ENCODE measurements at regions not wholly inside any gene's neighbourhood (a gene's known extent, or its start where the extent isn't known, plus 50 kb on each side); places are given as distances from the start of the nearest gene placed in this dataset.
"Not testable (repeated sequence)": the region's sequence is repeated elsewhere in the genome, so short reads cannot be mapped to it uniquely, and the experiment has no call there.

DNA sequence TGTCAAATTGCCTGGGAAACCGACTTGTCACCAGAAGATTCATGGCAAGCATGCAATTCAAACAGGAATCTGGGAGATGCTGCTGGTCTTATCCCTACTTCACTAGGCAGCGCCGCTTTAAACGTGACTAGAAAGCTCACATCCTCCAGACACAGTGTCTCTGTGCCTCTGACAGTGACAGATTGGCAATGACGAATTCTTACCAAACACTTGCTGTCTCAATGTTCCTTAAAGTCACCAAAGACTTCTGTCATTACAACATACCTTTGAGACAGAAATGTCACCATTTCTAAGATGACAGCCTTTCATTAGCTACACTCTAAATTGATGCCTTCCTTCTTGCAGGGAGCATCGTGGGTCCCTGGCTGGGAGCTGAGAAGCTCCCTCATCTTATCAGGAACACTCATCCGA, 197.8 kb downstream of the CWF19L2 start:
- Mint-ChIP-seq H3K4me3 (ENCODE audit: low read depth, unreplicated experiment) (no peak overlapping the region), H3K36me3 (ENCODE audit: insufficient read depth, unreplicated experiment) (no peaks in the 10 kb centered on the region), H3K4me1 (ENCODE audit: low read depth, unreplicated experiment) (peaks cover 4% of the 10 kb centered on the region), H3K27ac (ENCODE audit: unreplicated experiment) (no peak overlapping the region), H3K9me3 (ENCODE audit: low read depth, unreplicated experiment) (no peaks in the 10 kb centered on the region), H3K27me3 (ENCODE audit: unreplicated experiment) (no peaks in the 10 kb centered on the region)
- no TSS peak for BruUV-seq (replicated peaks)
- CTCF ChIA-PET, result no interaction called here
- DNase-seq, result no peak
- intact Hi-C loops (cut with micrococcal nuclease; ENCODE audit: unreplicated experiment), result loop anchor here (10.0 kb wide), 1 partner anchor 175 kb away; no protein-coding TSS in a partner anchor
- TF ChIP-seq, protein P1, sequence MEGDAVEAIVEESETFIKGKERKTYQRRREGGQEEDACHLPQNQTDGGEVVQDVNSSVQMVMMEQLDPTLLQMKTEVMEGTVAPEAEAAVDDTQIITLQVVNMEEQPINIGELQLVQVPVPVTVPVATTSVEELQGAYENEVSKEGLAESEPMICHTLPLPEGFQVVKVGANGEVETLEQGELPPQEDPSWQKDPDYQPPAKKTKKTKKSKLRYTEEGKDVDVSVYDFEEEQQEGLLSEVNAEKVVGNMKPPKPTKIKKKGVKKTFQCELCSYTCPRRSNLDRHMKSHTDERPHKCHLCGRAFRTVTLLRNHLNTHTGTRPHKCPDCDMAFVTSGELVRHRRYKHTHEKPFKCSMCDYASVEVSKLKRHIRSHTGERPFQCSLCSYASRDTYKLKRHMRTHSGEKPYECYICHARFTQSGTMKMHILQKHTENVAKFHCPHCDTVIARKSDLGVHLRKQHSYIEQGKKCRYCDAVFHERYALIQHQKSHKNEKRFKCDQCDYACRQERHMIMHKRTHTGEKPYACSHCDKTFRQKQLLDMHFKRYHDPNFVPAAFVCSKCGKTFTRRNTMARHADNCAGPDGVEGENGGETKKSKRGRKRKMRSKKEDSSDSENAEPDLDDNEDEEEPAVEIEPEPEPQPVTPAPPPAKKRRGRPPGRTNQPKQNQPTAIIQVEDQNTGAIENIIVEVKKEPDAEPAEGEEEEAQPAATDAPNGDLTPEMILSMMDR (IDR thresholded peaks at IDR 0.05; ENCODE audit: unreplicated experiment), result no peak

- CTCF ChIA-PET, result no interaction called here
- H3K4me1 Mint-ChIP-seq (ENCODE audit: low read depth, unreplicated experiment), result peaks cover 9% of the 10 kb centered on the region
- TF ChIP-seq, protein P1 (IDR thresholded peaks at IDR 0.05; ENCODE audit: unreplicated experiment), result no peak
- H3K4me3 Mint-ChIP-seq (ENCODE audit: low read depth, unreplicated experiment), result no peak overlapping the region
- no TSS peak for BruUV-seq (replicated peaks)
- DNase-seq, result no peak
- H3K9me3 Mint-ChIP-seq (ENCODE audit: low read depth, unreplicated experiment), result no peaks in the 10 kb centered on the region
- intact Hi-C loops (cut with micrococcal nuclease; ENCODE audit: unreplicated experiment), result loop anchor here (10.0 kb wide), 1 partner anchor 177 kb away; no protein-coding TSS in a partner anchor
- H3K27me3 Mint-ChIP-seq (ENCODE audit: unreplicated experiment), result no peaks in the 10 kb centered on the region
- no peak overlapping the region for H3K27ac Mint-ChIP-seq (ENCODE audit: unreplicated experiment)
- H3K36me3 Mint-ChIP-seq (ENCODE audit: insufficient read depth, unreplicated experiment), result no peaks in the 10 kb centered on the region
These were observed 199.9 kb downstream of the CWF19L2 start for GRCh38 chr11:107257710-107258109.

DNA sequence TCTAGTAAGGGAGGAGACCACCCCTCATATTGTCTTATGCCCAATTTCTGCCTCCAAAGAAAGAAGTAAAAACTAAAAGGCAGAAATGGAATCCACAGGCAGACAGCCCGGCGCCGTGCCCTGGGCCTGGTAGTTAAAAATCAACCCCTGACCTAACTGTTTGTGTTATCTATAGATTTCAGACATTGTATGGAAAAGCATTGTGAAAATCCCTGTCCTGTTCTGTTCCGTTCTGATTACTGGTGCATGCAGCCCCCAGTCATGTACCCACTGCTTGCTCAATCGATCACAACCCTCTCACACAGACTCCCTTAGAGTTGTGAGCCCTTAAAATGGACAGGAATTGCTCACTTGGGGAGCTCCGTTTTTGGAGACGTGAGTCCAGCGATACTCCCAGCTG, 204.0 kb downstream of the CWF19L2 start:
- H3K9me3 Mint-ChIP-seq (ENCODE audit: low read depth, unreplicated experiment); H3K27me3 Mint-ChIP-seq (ENCODE audit: unreplicated experiment); H3K36me3 Mint-ChIP-seq (ENCODE audit: insufficient read depth, unreplicated experiment); CTCF ChIA-PET; BruUV-seq (replicated peaks); H3K4me3 Mint-ChIP-seq (ENCODE audit: low read depth, unreplicated experiment); H3K4me1 Mint-ChIP-seq (ENCODE audit: low read depth, unreplicated experiment); DNase-seq; H3K27ac Mint-ChIP-seq (ENCODE audit: unreplicated experiment): not testable (repeated sequence)
- intact Hi-C loops (cut with micrococcal nuclease; ENCODE audit: unreplicated experiment), result loop anchor here (10.0 kb wide), 1 partner anchor 181 kb away; no protein-coding TSS in a partner anchor

- no peaks in the 10 kb centered on the region for H3K27me3 Mint-ChIP-seq (ENCODE audit: unreplicated experiment)
- TF ChIP-seq, protein P1 (IDR thresholded peaks at IDR 0.05; ENCODE audit: unreplicated experiment), result no peak
- no peaks in the 10 kb centered on the region for H3K9me3 Mint-ChIP-seq (ENCODE audit: low read depth, unreplicated experiment)
- intact Hi-C loops (cut with micrococcal nuclease; ENCODE audit: unreplicated experiment), result loop anchor here (10.0 kb wide), 1 partner anchor 182 kb away; no protein-coding TSS in a partner anchor
- H3K4me3 Mint-ChIP-seq (ENCODE audit: low read depth, unreplicated experiment), result no peak overlapping the region
- no peak for DNase-seq
- no peaks in the 10 kb centered on the region for H3K36me3 Mint-ChIP-seq (ENCODE audit: insufficient read depth, unreplicated experiment)
- H3K27ac Mint-ChIP-seq (ENCODE audit: unreplicated experiment), result no peak overlapping the region
- H3K4me1 Mint-ChIP-seq (ENCODE audit: low read depth, unreplicated experiment), result peaks cover 9% of the 10 kb centered on the region
- no TSS peak for BruUV-seq (replicated peaks)
- CTCF ChIA-PET, result interaction anchor here (0.7 kb wide), 1 partner anchor 454 kb away, joined by 3 read pairs; no protein-coding TSS in a partner anchor
These were observed 205.0 kb downstream of the CWF19L2 start for GRCh38 chr11:107252429-107253161.

GRCh38 chr11:107251298-107251697, 206.3 kb downstream of the CWF19L2 start:
- DNase-seq, result no peak
- CTCF ChIA-PET, result no interaction called here
- H3K4me1 Mint-ChIP-seq (ENCODE audit: low read depth, unreplicated experiment), result peaks cover 9% of the 10 kb centered on the region
- no peak overlapping the region for H3K27ac Mint-ChIP-seq (ENCODE audit: unreplicated experiment)
- H3K9me3 Mint-ChIP-seq (ENCODE audit: low read depth, unreplicated experiment), result no peaks in the 10 kb centered on the region
- H3K4me3 Mint-ChIP-seq (ENCODE audit: low read depth, unreplicated experiment), result no peak overlapping the region
- BruUV-seq (replicated peaks), result no TSS peak
- H3K36me3 Mint-ChIP-seq (ENCODE audit: insufficient read depth, unreplicated experiment), result no peaks in the 10 kb centered on the region
- intact Hi-C loops (cut with micrococcal nuclease; ENCODE audit: unreplicated experiment), result loop anchor here (10.0 kb wide), 1 partner anchor 184 kb away; no protein-coding TSS in a partner anchor
- no peaks in the 10 kb centered on the region for H3K27me3 Mint-ChIP-seq (ENCODE audit: unreplicated experiment)
- TF ChIP-seq, protein P1 (IDR thresholded peaks at IDR 0.05; ENCODE audit: unreplicated experiment), result no peak
